OCI-LY3 (cell line): ENCODE measurements at regions not wholly inside any gene's neighbourhood (a gene's known extent, or its start where the extent isn't known, plus 50 kb on each side); places are given as distances from the start of the nearest gene placed in this dataset.

ENCODE experiments used
- EZH2phosphoT487 ChIP-seq: fragments of 200-600 bp; shearing (Covaris generic); IDR thresholded peaks from 2 replicates; pipeline ENCODE4 v1.6.1; 2018; ENCODE audit warnings: antibody characterized with exemption, mixed run types, low read depth
- TF ChIP-seq, protein P1 (sequence below): fragments of 200-600, 300-600 bp; sonication (generic); IDR thresholded peaks from 2 replicates; pipeline ENCODE4 v1.5.1; 2014; ENCODE audit warnings: antibody characterized with exemption, low read length, low read depth

DNA sequence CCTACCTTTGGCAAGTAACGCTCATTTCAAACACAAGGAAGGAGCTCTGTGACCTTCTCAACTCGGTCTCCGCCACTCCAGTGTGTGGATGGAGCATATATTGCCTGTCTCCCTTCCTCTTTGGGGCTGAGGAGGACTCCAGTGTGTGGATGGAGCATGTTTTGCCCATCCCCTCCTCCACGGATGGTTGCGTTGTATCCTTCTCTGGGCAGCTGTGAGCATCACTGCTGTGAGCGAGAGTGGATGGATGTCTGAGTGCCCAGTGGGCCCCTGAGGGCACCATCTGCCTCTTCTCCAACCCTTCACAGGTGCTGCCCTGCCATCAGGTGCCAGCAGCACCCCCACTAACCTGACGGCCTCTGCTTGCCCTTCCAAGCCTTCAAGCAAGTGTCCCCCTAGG, 186.2 kb downstream of the TEX29 start:
- TF ChIP-seq, protein P1, sequence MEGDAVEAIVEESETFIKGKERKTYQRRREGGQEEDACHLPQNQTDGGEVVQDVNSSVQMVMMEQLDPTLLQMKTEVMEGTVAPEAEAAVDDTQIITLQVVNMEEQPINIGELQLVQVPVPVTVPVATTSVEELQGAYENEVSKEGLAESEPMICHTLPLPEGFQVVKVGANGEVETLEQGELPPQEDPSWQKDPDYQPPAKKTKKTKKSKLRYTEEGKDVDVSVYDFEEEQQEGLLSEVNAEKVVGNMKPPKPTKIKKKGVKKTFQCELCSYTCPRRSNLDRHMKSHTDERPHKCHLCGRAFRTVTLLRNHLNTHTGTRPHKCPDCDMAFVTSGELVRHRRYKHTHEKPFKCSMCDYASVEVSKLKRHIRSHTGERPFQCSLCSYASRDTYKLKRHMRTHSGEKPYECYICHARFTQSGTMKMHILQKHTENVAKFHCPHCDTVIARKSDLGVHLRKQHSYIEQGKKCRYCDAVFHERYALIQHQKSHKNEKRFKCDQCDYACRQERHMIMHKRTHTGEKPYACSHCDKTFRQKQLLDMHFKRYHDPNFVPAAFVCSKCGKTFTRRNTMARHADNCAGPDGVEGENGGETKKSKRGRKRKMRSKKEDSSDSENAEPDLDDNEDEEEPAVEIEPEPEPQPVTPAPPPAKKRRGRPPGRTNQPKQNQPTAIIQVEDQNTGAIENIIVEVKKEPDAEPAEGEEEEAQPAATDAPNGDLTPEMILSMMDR = no peak
- TF ChIP-seq EZH2phosphoT487 = no peak
